GM18909 (cell line): ENCODE measurements at regions not wholly inside any gene's neighbourhood (a gene's known extent, or its start where the extent isn't known, plus 50 kb on each side); places are given as distances from the start of the nearest gene placed in this dataset.

Experiments used
- ATAC-seq: cut with Tn5 transposase; IDR thresholded peaks from one replicate; pipeline ENCODE4 v1.9.1; 2021; ENCODE audit warnings: mild to moderate bottlenecking; ENCODE audit not compliant: unreplicated experiment, poor library complexity

GRCh38 chr5:125492977-125493376, 746.5 kb upstream of the ZNF608 start:
- no peak for ATAC-seq

- no peak for ATAC-seq
Observed at GRCh38 chr5:125496393-125496792, 750.0 kb upstream of the ZNF608 start.

DNA sequence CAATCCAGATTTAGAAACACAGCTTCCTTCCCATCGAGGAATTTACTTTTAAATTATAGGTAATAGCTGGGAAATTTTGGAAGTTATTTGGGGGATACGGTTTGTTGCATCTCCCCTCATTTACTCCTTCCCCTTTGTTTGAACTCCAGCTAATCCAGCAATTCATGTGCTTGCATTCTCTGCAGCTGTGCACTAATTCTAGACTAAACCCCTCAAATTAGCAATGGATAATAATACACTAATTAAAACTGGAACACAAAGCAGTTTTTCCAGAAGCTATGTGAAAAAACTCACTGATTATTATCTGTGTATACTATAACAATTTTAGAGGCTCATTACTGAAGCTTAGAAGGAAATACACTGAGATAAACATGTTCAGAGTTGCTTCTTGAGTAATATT, 751.2 kb upstream of the ZNF608 start:
- no peak for ATAC-seq

DNA sequence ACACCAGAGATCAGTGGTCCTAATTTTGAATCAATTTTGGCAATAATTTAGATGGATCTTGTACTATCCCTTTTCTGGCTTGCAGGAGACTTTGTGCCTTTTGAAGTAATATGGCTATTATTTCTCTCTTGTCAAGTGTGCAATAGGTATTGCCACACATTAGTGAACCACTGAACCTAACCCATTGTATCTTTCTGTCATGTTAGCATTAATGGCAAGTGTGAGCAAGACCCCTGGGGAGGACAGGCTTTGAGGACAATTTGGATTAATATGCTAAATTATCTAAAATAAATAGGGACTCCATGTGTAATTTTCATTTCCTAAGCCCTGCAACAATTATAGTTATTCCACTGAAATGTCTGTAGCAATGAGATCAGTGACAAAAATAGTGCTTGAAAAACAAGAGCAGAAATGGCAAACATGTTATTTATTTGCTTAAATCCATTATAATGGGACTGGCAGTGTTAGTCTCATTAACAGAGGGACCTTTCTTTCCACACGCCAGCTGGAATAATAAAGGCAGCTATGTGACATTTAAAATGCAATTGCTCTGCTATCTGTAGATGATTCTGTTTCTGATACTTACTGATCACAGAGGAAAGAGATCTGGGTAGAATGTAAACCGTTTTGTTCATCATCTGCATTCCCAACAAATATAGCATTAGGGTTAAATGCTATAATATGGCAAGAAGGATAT, 753.3 kb upstream of the ZNF608 start:
- ATAC-seq, result no peak

- no peak for ATAC-seq
Observed at GRCh38 chr5:125501396-125501795, 755.0 kb upstream of the ZNF608 start.

- no peak for ATAC-seq
Observed at GRCh38 chr5:125503946-125504345, 757.5 kb upstream of the ZNF608 start.

- ATAC-seq, result no peak
Observed at GRCh38 chr5:125505115-125505514, 758.7 kb upstream of the ZNF608 start.

DNA sequence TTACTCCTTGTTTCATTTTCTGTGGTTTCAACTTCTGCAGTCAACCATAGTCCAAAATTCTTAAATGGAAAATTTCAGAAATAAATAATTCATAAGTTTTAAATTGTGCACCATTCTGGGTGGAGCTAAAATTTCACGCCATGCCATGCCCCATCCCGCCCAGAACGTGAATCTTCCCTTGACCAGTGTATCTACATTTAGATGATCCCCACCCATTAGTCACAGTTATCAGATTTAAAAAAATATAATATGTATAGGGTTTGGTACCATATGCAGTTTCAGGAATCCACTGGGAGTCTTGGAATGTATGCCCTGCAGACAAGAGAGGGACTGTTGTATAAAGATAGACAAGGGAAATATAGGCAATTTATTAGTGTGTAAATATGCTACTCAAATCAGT, 759.7 kb upstream of the ZNF608 start:
- ATAC-seq, result no peak

- no peak for ATAC-seq
Observed at GRCh38 chr5:125508225-125508624, 761.8 kb upstream of the ZNF608 start.

GRCh38 chr5:125510651-125511050, 764.2 kb upstream of the ZNF608 start:
- no peak for ATAC-seq

GRCh38 chr5:125517973-125518550, 771.6 kb upstream of the ZNF608 start:
- no peak for ATAC-seq

DNA sequence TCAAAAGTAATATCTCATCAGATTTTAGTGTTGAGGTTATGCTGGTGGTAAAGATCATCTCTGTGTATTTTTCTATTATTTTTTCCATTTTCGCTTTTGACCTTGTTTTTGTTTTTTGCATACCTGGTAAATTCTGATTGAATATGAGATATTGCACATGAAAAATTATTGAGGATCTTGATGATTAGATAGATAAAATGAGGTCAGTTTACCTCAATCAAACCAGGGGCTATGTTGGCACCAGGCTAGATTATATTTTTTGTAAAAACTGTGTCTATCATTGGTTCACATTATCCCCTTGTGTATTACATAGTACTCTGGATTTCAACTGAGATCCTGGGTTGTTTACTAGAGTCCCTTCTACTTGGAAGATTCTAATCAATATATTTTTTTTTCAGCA, 774.9 kb upstream of the ZNF608 start:
- ATAC-seq, result no peak

- ATAC-seq, result no peak
Observed at GRCh38 chr5:125525356-125525755, 778.9 kb upstream of the ZNF608 start.

- ATAC-seq, result no peak
Observed at GRCh38 chr5:125526966-125527365, 780.5 kb upstream of the ZNF608 start.

GRCh38 chr5:125528881-125529280, 782.4 kb upstream of the ZNF608 start:
- no peak for ATAC-seq

GRCh38 chr5:125530833-125531615, 784.6 kb upstream of the ZNF608 start:
- no peak for ATAC-seq

GRCh38 chr5:125536095-125536494, 789.7 kb upstream of the ZNF608 start:
- no peak for ATAC-seq

- no peak for ATAC-seq
Observed at GRCh38 chr5:125536582-125536981, 790.1 kb upstream of the ZNF608 start.

- no peak for ATAC-seq
Observed at GRCh38 chr5:125537661-125538060, 791.2 kb upstream of the ZNF608 start.

- no peak for ATAC-seq
Observed at GRCh38 chr5:125538469-125538868, 792.0 kb upstream of the ZNF608 start.

GRCh38 chr5:125541085-125541484, 794.6 kb upstream of the ZNF608 start:
- no peak for ATAC-seq
